Fibroblast of lung (primary cell): ENCODE measurements at regions not wholly inside any gene's neighbourhood (a gene's known extent, or its start where the extent isn't known, plus 50 kb on each side); places are given as distances from the start of the nearest gene placed in this dataset.
A peak's percentile ranks its signal among the peaks of the same experiment; 100 is the strongest.

Experiments
- DNase-seq, 2 donors: peaks; one replicate each; pipeline versions ENCODE4 v3.0.0 to v3.0.0-alpha.2; 2010; ENCODE audit warnings: low read depth in 2 of 2
- H2AFZ ChIP-seq: 2 replicates; pipeline ENCODE4 v1.5.1; 2012; ENCODE audit warnings: low read length, control low read depth, inconsistent platforms
- H3K27ac ChIP-seq: 2 replicates; pipeline ENCODE4 v1.5.1; 2011; ENCODE audit warnings: low read length, control low read depth; ENCODE audit not compliant: insufficient read depth
- H3K27me3 ChIP-seq: 2 replicates; pipeline ENCODE4 v1.5.1; 2011; ENCODE audit warnings: mild to moderate bottlenecking, low read length; ENCODE audit not compliant: control insufficient read depth, insufficient read depth
- H3K36me3 ChIP-seq: 2 replicates; pipeline ENCODE4 v1.5.1; 2011; ENCODE audit warnings: low read length; ENCODE audit not compliant: control insufficient read depth, insufficient read depth
- H3K4me1 ChIP-seq: 2 replicates; pipeline ENCODE4 v1.5.1; 2011; ENCODE audit warnings: low read length; ENCODE audit not compliant: control insufficient read depth, insufficient read depth; ENCODE audit errors: extremely low read depth
- H3K4me2 ChIP-seq: 2 replicates; pipeline ENCODE4 v1.5.1; 2011; ENCODE audit warnings: low read length, control low read depth; ENCODE audit not compliant: insufficient read depth; ENCODE audit errors: extremely low read depth
- H3K4me3 ChIP-seq, 4 experiments: fragments of 200-600 bp in 1 of 4; sonication (generic) in 1 of 4; replicated peaks in 1 of 4; 2 replicates each; pipeline ENCODE4 v1.5.1; 2011 to 2016; ENCODE audit warnings: low read length in 4 of 4, low read depth in 3 of 4, mild to moderate bottlenecking in 3 of 4, control low read depth in 2 of 4, inconsistent platforms in 1 of 4, mixed read lengths in 1 of 4; ENCODE audit not compliant: insufficient read depth in 1 of 4; ENCODE audit errors: control extremely low read depth in 1 of 4
- H3K79me2 ChIP-seq: 2 replicates; pipeline ENCODE4 v1.5.1; 2012; ENCODE audit warnings: mild to moderate bottlenecking, low read length, inconsistent platforms; ENCODE audit not compliant: control insufficient read depth, insufficient read depth
- H3K9ac ChIP-seq: 2 replicates; pipeline ENCODE4 v1.5.1; 2011; ENCODE audit warnings: mild to moderate bottlenecking, low read length, control low read depth; ENCODE audit not compliant: insufficient read depth
- H3K9me3 ChIP-seq: 2 replicates; pipeline ENCODE4 v1.5.1; 2012; ENCODE audit warnings: low read depth, low read length; ENCODE audit not compliant: control insufficient read depth, insufficient read depth
- H4K20me1 ChIP-seq: 2 replicates; pipeline ENCODE4 v1.5.1; 2011; ENCODE audit warnings: low read length; ENCODE audit not compliant: control insufficient read depth, insufficient read depth; ENCODE audit errors: extremely low read depth
- CTCF ChIP-seq, 2 donors: IDR thresholded peaks in 1 of 2; conservative IDR thresholded peaks in 1 of 2; 1 replicate in 1 of 2; 2 replicates in 1 of 2; pipeline ENCODE4 v1.5.1; 2011 to 2012; ENCODE audit warnings: low read length in 2 of 2, control low read depth in 1 of 2, inconsistent platforms in 1 of 2, low read depth in 1 of 2, mild to moderate bottlenecking in 1 of 2
- EZH2 ChIP-seq: IDR thresholded peaks from 2 replicates; pipeline ENCODE4 v1.5.1; 2012; ENCODE audit warnings: low read length, control low read depth, mild to moderate bottlenecking; ENCODE audit errors: missing control alignments

DNA sequence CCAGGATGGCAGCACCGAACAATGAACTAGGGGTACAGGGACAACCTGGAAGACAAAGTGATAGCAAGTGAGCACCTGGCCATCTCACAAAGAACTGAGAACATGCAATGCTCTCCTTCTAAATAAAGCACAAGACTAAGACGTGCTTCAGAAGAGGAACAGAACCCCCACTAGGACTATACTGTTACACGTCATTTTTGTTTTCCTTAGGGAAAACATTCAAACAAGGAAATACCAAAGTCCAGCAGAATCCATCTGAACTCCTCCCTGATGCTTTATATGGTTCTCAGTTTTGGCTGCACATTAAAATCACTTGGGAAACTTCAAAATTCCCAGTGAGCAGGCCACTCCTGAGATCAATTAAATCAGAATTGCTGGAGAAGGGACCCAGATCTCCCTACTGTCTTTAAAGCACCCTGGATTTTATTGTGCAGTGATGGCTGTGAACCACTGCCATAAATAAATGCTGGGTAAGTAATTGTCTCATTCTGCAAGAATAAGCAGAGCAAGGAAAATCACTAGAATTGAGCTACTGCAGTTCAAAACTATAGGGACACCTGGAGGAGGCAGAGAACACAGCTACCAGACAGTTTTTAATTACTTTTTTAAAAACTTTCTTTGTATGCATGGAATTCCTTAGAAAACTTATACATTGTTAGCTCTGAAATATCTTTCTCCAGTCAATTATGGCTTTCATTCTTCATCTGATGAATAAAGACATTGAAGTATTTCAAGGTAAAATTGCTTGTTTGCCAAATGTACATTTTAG, 866.5 kb upstream of the GHITM start:
- H3K9me3 ChIP-seq: no peaks in the 10 kb centered on the region
- DNase-seq: no peak
- no peaks in the 10 kb centered on the region for H3K4me1 ChIP-seq
- H3K4me3 ChIP-seq: no peak overlapping the region
- no peaks in the 10 kb centered on the region for H3K27me3 ChIP-seq
- no peak overlapping the region for H3K27ac ChIP-seq
- H2AFZ ChIP-seq: no peak overlapping the region
- TF ChIP-seq EZH2 (no peak), CTCF (conservative IDR thresholded peaks at IDR 0.05 in 1 of 2, IDR thresholded peaks at IDR 0.05 in 1 of 2; ENCODE audit: low read depth in 1 of 2, low read length in 2 of 2) (no peak)
- H4K20me1 ChIP-seq: no peaks in the 10 kb centered on the region
- H3K4me2 ChIP-seq: no peak overlapping the region
- no peaks in the 10 kb centered on the region for H3K36me3 ChIP-seq
- H3K79me2 ChIP-seq: no peaks in the 10 kb centered on the region
- no peak overlapping the region for H3K9ac ChIP-seq

GRCh38 chr10:83274088-83274487, 865.2 kb upstream of the GHITM start:
- no peak overlapping the region for H3K27ac ChIP-seq
- H2AFZ ChIP-seq: no peak overlapping the region

GRCh38 chr10:83276971-83277370, 862.3 kb upstream of the GHITM start:
- no peaks in the 10 kb centered on the region for H3K27me3 ChIP-seq
- H3K4me1 ChIP-seq: no peaks in the 10 kb centered on the region
- no peaks in the 10 kb centered on the region for H3K36me3 ChIP-seq
- no peak overlapping the region for H3K27ac ChIP-seq
- no peaks in the 10 kb centered on the region for H3K9me3 ChIP-seq
- H3K4me3 ChIP-seq: no peak overlapping the region
- no peaks in the 10 kb centered on the region for H4K20me1 ChIP-seq
- TF ChIP-seq EZH2 (no peak), CTCF (conservative IDR thresholded peaks at IDR 0.05 in 1 of 2, IDR thresholded peaks at IDR 0.05 in 1 of 2; ENCODE audit: low read depth in 1 of 2, low read length in 2 of 2) (no peak)
- no peak for DNase-seq
- H3K9ac ChIP-seq: no peak overlapping the region
- H3K4me2 ChIP-seq: no peak overlapping the region
- H2AFZ ChIP-seq: no peak overlapping the region
- no peaks in the 10 kb centered on the region for H3K79me2 ChIP-seq

More at GRCh38 chr10:83274088-83274487, 865.2 kb upstream of the GHITM start:
- no peak overlapping the region for H3K4me3 ChIP-seq
- no peaks in the 10 kb centered on the region for H3K9me3 ChIP-seq
- no peaks in the 10 kb centered on the region for H3K36me3 ChIP-seq
- no peaks in the 10 kb centered on the region for H3K79me2 ChIP-seq
- no peak overlapping the region for H3K4me2 ChIP-seq
- no peaks in the 10 kb centered on the region for H3K27me3 ChIP-seq
- TF ChIP-seq EZH2 (no peak), CTCF (conservative IDR thresholded peaks at IDR 0.05 in 1 of 2, IDR thresholded peaks at IDR 0.05 in 1 of 2; ENCODE audit: low read depth in 1 of 2, low read length in 2 of 2) (no peak)
- peak in 1 of 2 donors; percentile 9 for DNase-seq
- H3K4me1 ChIP-seq: no peaks in the 10 kb centered on the region
- H3K9ac ChIP-seq: no peak overlapping the region
- no peaks in the 10 kb centered on the region for H4K20me1 ChIP-seq
